ENCODE measurements at regions not wholly inside any gene's neighbourhood (a gene's known extent, or its start where the extent isn't known, plus 50 kb on each side); places are given as distances from the start of the nearest gene placed in this dataset.

- H3K4me3 ChIP-seq (ENCODE audit: low read length), result no peak overlapping the region
- no peaks in the 10 kb centered on the region for H3K9me2 ChIP-seq (replicated peaks; ENCODE audit: control insufficient read depth, low read length)
- no peak overlapping the region for H3K27ac ChIP-seq (ENCODE audit: low read depth, low read length)
- H3K27me3 ChIP-seq (ENCODE audit: control insufficient read depth, low read length), result no peaks in the 10 kb centered on the region
- TF ChIP-seq CTCF (IDR thresholded peaks at IDR 0.05; ENCODE audit: low read depth, low read length, poor library complexity, severe bottlenecking), result no peak
- TF ChIP-seq EZH2phosphoT487 (IDR thresholded peaks at IDR 0.05; ENCODE audit: borderline replicate concordance, low read length), result no peak
- no peaks in the 10 kb centered on the region for H3K36me3 ChIP-seq (ENCODE audit: control insufficient read depth, low read length)
- no peak overlapping the region for H3K4me2 ChIP-seq (ENCODE audit: low read length)
- H3K4me1 ChIP-seq (ENCODE audit: control insufficient read depth, low read length), result no peaks in the 10 kb centered on the region
- H3F3A ChIP-seq (ENCODE audit: control insufficient read depth, insufficient read depth), result no peaks in the 10 kb centered on the region
- no peaks in the 10 kb centered on the region for H3K9me3 ChIP-seq (ENCODE audit: control insufficient read depth, insufficient read depth, low read length)
- no peaks in the 10 kb centered on the region for H4K20me1 ChIP-seq (ENCODE audit: control insufficient read depth, insufficient read depth, low read depth, low read length)
- no peaks in the 10 kb centered on the region for H3K79me2 ChIP-seq (ENCODE audit: control insufficient read depth, low read length)
Observed at GRCh38 chr21:26758083-26758880, 86.9 kb downstream of the ADAMTS1 start.

- no peaks in the 10 kb centered on the region for H3K9me3 ChIP-seq (ENCODE audit: control insufficient read depth, insufficient read depth, low read length)
- no peak overlapping the region for H3K27ac ChIP-seq (ENCODE audit: low read depth, low read length)
- H3F3A ChIP-seq (ENCODE audit: control insufficient read depth, insufficient read depth), result no peaks in the 10 kb centered on the region
- no peak for TF ChIP-seq CTCF (IDR thresholded peaks at IDR 0.05; ENCODE audit: low read depth, low read length, poor library complexity, severe bottlenecking)
- TF ChIP-seq EZH2phosphoT487 (IDR thresholded peaks at IDR 0.05; ENCODE audit: borderline replicate concordance, low read length), result no peak
- H4K20me1 ChIP-seq (ENCODE audit: control insufficient read depth, insufficient read depth, low read depth, low read length), result no peaks in the 10 kb centered on the region
- no peaks in the 10 kb centered on the region for H3K9me2 ChIP-seq (replicated peaks; ENCODE audit: control insufficient read depth, low read length)
- H3K36me3 ChIP-seq (ENCODE audit: control insufficient read depth, low read length), result no peaks in the 10 kb centered on the region
- H3K27me3 ChIP-seq (ENCODE audit: control insufficient read depth, low read length), result no peaks in the 10 kb centered on the region
- no peak overlapping the region for H3K4me2 ChIP-seq (ENCODE audit: low read length)
- no peaks in the 10 kb centered on the region for H3K79me2 ChIP-seq (ENCODE audit: control insufficient read depth, low read length)
- H3K4me3 ChIP-seq (ENCODE audit: low read length), result no peak overlapping the region
- H3K4me1 ChIP-seq (ENCODE audit: control insufficient read depth, low read length), result no peaks in the 10 kb centered on the region
Observed at GRCh38 chr21:26756491-26757159, 88.6 kb downstream of the ADAMTS1 start.

- no peak overlapping the region for H3K4me2 ChIP-seq (ENCODE audit: low read length)
Observed at GRCh38 chr21:26754853-26755252, 90.4 kb downstream of the ADAMTS1 start.

More at GRCh38 chr21:26754853-26755252, 90.4 kb downstream of the ADAMTS1 start:
- Histone ChIP-seq H3K79me2 (ENCODE audit: control insufficient read depth, low read length) (no peaks in the 10 kb centered on the region), H3K27me3 (ENCODE audit: control insufficient read depth, low read length) (no peaks in the 10 kb centered on the region), H4K20me1 (ENCODE audit: control insufficient read depth, insufficient read depth, low read depth, low read length) (no peaks in the 10 kb centered on the region), H3K9me3 (ENCODE audit: control insufficient read depth, insufficient read depth, low read length) (no peaks in the 10 kb centered on the region), H3F3A (ENCODE audit: control insufficient read depth, insufficient read depth) (no peaks in the 10 kb centered on the region), H3K27ac (ENCODE audit: low read depth, low read length) (no peak overlapping the region), H3K36me3 (ENCODE audit: control insufficient read depth, low read length) (no peaks in the 10 kb centered on the region), H3K4me1 (ENCODE audit: control insufficient read depth, low read length) (no peaks in the 10 kb centered on the region), H3K9me2 (replicated peaks; ENCODE audit: control insufficient read depth, low read length) (no peaks in the 10 kb centered on the region), H3K4me3 (ENCODE audit: low read length) (no peak overlapping the region)
- TF ChIP-seq CTCF (IDR thresholded peaks at IDR 0.05; ENCODE audit: low read depth, low read length, poor library complexity, severe bottlenecking), result no peak
- TF ChIP-seq EZH2phosphoT487 (IDR thresholded peaks at IDR 0.05; ENCODE audit: borderline replicate concordance, low read length), result no peak
